ENCODE measurements at regions not wholly inside any gene's neighbourhood (a gene's known extent, or its start where the extent isn't known, plus 50 kb on each side); places are given as distances from the start of the nearest gene placed in this dataset.

DNA sequence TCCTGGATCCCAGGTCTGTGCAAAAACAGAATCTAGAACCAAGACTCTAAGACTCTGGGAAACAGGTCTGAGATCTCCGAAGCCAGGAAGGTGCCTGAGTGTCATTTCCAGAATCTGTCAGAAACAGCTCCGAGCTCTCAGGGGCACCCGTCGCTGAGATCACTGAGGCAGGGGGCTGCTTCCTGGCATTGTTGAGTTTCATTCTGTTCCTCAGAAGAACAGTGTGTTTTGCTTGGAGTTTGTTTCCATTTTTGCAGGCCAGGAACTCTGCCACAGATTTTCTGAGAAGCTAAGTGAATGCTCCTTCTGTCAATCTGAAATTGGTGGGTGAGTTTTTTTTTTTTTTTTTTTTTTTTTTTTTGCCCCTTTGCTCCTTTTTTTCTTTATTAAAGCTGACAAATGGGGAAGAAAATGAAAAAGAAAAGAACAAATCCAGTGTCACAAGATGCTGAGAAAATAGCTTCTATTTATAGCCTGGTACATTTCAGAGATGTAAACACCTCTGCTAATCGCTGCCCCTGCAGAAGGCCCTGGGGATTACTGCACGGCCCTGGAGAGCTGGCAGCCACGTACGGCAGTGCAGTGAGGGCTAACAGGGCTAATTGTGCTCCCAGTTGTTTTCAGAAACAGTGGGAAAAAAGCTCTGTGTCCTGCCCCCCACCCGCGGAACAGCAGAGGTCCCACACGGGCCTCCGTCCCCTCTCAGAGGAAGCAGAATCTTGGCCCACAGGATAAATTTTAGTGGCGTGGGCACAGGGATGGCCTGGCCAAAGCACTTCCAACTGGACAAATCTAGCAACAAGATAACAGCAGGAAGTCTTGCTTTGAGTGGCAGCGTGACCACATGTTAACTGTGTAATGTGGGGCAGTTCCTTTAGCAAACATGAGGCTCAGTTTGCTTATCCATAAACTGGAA lies 237.6 kb upstream of the IRS2 start (continued):
- TF ChIP-seq SMARCC2 (IDR thresholded peaks at IDR 0.05; ENCODE audit: low read depth) (no peak), HDAC1 (IDR thresholded peaks at IDR 0.05) (no peak), ZNF165 (CRISPR knock-in tag; IDR thresholded peaks at IDR 0.05; ENCODE audit: borderline replicate concordance) (no peak), NUFIP1 (IDR thresholded peaks at IDR 0.05; ENCODE audit: partially characterized antibody) (no peak), NR2C2 (CRISPR knock-in tag; IDR thresholded peaks at IDR 0.05) (no peak), NR2C2 (tag; IDR thresholded peaks at IDR 0.05) (no peak)
- TF ChIP-seq, protein P1, sequence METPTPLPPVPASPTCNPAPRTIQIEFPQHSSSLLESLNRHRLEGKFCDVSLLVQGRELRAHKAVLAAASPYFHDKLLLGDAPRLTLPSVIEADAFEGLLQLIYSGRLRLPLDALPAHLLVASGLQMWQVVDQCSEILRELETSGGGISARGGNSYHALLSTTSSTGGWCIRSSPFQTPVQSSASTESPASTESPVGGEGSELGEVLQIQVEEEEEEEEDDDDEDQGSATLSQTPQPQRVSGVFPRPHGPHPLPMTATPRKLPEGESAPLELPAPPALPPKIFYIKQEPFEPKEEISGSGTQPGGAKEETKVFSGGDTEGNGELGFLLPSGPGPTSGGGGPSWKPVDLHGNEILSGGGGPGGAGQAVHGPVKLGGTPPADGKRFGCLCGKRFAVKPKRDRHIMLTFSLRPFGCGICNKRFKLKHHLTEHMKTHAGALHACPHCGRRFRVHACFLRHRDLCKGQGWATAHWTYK (CRISPR knock-in tag; IDR thresholded peaks at IDR 0.05) = no peak
- TF ChIP-seq, protein P2, sequence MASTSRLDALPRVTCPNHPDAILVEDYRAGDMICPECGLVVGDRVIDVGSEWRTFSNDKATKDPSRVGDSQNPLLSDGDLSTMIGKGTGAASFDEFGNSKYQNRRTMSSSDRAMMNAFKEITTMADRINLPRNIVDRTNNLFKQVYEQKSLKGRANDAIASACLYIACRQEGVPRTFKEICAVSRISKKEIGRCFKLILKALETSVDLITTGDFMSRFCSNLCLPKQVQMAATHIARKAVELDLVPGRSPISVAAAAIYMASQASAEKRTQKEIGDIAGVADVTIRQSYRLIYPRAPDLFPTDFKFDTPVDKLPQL (IDR thresholded peaks at IDR 0.05; ENCODE audit: extremely low read depth, insufficient read length) = no peak
- TF ChIP-seq, protein P3, sequence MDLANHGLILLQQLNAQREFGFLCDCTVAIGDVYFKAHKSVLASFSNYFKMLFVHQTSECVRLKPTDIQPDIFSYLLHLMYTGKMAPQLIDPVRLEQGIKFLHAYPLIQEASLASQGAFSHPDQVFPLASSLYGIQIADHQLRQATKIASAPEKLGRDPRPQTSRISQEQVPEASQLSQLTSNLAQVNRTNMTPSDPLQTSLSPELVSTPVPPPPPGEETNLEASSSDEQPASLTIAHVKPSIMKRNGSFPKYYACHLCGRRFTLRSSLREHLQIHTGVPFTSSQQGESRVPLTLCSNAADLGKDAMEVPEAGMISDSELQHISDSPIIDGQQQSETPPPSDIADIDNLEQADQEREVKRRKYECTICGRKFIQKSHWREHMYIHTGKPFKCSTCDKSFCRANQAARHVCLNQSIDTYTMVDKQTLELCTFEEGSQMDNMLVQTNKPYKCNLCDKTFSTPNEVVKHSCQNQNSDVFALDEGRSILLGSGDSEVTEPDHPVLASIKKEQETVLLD (IDR thresholded peaks at IDR 0.05) = no peak
- TF ChIP-seq, protein P4, sequence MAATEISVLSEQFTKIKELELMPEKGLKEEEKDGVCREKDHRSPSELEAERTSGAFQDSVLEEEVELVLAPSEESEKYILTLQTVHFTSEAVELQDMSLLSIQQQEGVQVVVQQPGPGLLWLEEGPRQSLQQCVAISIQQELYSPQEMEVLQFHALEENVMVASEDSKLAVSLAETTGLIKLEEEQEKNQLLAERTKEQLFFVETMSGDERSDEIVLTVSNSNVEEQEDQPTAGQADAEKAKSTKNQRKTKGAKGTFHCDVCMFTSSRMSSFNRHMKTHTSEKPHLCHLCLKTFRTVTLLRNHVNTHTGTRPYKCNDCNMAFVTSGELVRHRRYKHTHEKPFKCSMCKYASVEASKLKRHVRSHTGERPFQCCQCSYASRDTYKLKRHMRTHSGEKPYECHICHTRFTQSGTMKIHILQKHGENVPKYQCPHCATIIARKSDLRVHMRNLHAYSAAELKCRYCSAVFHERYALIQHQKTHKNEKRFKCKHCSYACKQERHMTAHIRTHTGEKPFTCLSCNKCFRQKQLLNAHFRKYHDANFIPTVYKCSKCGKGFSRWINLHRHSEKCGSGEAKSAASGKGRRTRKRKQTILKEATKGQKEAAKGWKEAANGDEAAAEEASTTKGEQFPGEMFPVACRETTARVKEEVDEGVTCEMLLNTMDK (IDR thresholded peaks at IDR 0.05; ENCODE audit: borderline replicate concordance, insufficient read depth, low read depth, low read length, poor library complexity, severe bottlenecking) = no peak
